ENCODE measurements at regions not wholly inside any gene's neighbourhood (a gene's known extent, or its start where the extent isn't known, plus 50 kb on each side); places are given as distances from the start of the nearest gene placed in this dataset.

DNA sequence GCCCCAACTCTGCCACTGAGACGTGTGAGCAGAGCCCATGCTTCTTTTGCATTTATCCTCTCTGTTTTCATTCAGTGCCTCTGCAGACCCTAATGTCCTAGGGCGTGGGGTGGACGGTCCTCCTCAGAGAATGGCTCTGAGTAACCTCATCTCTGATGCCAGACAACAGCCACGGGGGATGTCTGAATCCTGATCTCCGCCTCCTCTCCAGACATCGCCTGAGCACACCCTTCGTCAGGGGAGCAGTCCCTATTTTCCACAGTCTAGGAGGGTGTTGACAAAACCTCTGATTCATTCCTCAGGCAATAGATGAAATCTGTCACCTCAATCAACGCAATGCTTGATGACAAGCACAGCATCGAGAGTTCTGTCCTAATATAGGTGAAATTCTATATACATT, 109.2 kb upstream of the DYRK2 start:
- TF ChIP-seq, protein P1, sequence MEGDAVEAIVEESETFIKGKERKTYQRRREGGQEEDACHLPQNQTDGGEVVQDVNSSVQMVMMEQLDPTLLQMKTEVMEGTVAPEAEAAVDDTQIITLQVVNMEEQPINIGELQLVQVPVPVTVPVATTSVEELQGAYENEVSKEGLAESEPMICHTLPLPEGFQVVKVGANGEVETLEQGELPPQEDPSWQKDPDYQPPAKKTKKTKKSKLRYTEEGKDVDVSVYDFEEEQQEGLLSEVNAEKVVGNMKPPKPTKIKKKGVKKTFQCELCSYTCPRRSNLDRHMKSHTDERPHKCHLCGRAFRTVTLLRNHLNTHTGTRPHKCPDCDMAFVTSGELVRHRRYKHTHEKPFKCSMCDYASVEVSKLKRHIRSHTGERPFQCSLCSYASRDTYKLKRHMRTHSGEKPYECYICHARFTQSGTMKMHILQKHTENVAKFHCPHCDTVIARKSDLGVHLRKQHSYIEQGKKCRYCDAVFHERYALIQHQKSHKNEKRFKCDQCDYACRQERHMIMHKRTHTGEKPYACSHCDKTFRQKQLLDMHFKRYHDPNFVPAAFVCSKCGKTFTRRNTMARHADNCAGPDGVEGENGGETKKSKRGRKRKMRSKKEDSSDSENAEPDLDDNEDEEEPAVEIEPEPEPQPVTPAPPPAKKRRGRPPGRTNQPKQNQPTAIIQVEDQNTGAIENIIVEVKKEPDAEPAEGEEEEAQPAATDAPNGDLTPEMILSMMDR (conservative IDR thresholded peaks at IDR 0.05; ENCODE audit: low read depth, low read length), result no peak
- TF ChIP-seq EZH2 (IDR thresholded peaks at IDR 0.05; ENCODE audit: borderline replicate concordance, low read depth, low read length, poor library complexity, severe bottlenecking), result no peak
- CTCF ChIA-PET, result no interaction called here
- Histone ChIP-seq H3K9me3 (ENCODE audit: low read depth, low read length, poor library complexity, severe bottlenecking) (no peaks in the 10 kb centered on the region), H3K4me1 (ENCODE audit: insufficient read depth, low read length, poor library complexity, severe bottlenecking) (no peaks in the 10 kb centered on the region), H3K27ac (ENCODE audit: low read depth, low read length, poor library complexity, severe bottlenecking) (no peak overlapping the region), H3K4me3 (ENCODE audit: low read depth, low read length, poor library complexity, severe bottlenecking) (no peak overlapping the region), H3K36me3 (ENCODE audit: insufficient read depth, low read length, poor library complexity, severe bottlenecking) (no peaks in the 10 kb centered on the region), H3K27me3 (replicated peaks; ENCODE audit: insufficient read depth, low read depth, low read length, poor library complexity) (no peaks in the 10 kb centered on the region)
- BruUV-seq (replicated peaks), result no TSS peak
- POLR2A ChIA-PET (ENCODE audit: low non-redundant PET), result no interaction called here
- no peak for DNase-seq (ENCODE audit: low spot score)
- intact Hi-C loops (cut with micrococcal nuclease; ENCODE audit: unreplicated experiment), result no loop called here

DNA sequence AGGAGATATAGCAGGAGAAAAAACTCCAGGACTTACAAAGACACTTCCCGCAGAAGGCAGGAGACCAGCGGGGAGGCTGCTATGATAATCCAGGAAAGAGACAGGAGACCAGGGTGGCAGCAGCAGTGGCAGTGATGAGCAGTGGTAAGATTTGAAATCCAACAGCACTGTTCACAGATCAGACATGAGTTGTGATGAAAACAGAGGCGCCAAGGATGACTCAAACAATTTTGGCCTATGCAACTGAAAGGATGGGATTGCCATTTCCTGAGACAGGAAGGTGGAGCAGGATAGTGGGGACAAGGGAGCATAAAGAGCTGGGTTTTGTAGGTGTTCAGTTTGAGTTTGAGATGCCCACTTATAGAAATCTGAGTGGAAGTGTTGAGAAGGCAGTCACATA, 108.6 kb upstream of the DYRK2 start:
- intact Hi-C loops (cut with micrococcal nuclease; ENCODE audit: unreplicated experiment), result no loop called here
- no peak for DNase-seq (ENCODE audit: low spot score)
- H3K27ac ChIP-seq (ENCODE audit: low read depth, low read length, poor library complexity, severe bottlenecking), result no peak overlapping the region
- no peaks in the 10 kb centered on the region for H3K9me3 ChIP-seq (ENCODE audit: low read depth, low read length, poor library complexity, severe bottlenecking)
- TF ChIP-seq EZH2 (IDR thresholded peaks at IDR 0.05; ENCODE audit: borderline replicate concordance, low read depth, low read length, poor library complexity, severe bottlenecking), result no peak
- TF ChIP-seq, protein P1 (conservative IDR thresholded peaks at IDR 0.05; ENCODE audit: low read depth, low read length), result no peak
- BruUV-seq (replicated peaks), result no TSS peak
- no peaks in the 10 kb centered on the region for H3K4me1 ChIP-seq (ENCODE audit: insufficient read depth, low read length, poor library complexity, severe bottlenecking)
- H3K36me3 ChIP-seq (ENCODE audit: insufficient read depth, low read length, poor library complexity, severe bottlenecking), result no peaks in the 10 kb centered on the region
- POLR2A ChIA-PET (ENCODE audit: low non-redundant PET), result no interaction called here
- H3K27me3 ChIP-seq (replicated peaks; ENCODE audit: insufficient read depth, low read depth, low read length, poor library complexity), result no peaks in the 10 kb centered on the region
- CTCF ChIA-PET, result no interaction called here
- H3K4me3 ChIP-seq (ENCODE audit: low read depth, low read length, poor library complexity, severe bottlenecking), result no peak overlapping the region

DNA sequence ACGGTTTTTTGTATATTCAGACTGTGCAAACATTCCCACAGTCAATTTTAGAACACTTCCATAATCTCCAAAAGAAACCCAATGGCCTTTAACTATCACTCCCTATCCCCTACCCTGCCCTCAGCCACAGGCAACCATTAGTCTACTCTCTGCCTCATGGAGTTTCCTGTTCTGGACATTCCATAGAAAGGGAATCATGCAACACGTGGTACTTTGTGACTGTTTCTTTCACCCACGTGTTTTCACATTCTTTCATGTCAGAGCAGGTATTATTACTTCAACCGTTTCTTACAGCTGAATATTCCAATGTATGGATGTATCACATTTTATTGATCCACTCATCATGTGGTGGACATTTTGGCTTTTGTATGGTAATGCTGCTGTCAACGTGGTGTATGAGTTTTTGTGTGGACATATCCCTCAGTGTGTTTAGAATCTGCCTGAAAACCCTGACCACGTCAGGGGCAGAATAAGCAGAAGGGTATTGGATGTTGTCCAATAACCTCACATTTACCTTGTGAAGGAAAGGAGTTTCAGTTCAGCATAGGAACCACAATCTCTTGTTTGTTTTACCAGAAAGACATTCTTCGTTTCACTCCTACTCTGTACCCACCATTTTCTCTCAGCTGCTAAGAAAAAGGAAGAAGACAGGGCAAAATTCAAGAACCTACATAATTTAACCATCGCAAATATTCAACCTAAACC, 107.5 kb upstream of the DYRK2 start:
- no peak for TF ChIP-seq EZH2 (IDR thresholded peaks at IDR 0.05; ENCODE audit: borderline replicate concordance, low read depth, low read length, poor library complexity, severe bottlenecking)
- TF ChIP-seq, protein P1 (conservative IDR thresholded peaks at IDR 0.05; ENCODE audit: low read depth, low read length), result no peak
- ChIA-PET CTCF (no interaction called here), POLR2A (ENCODE audit: low non-redundant PET) (no interaction called here)
- intact Hi-C loops (cut with micrococcal nuclease; ENCODE audit: unreplicated experiment), result no loop called here
- BruUV-seq (replicated peaks), result no TSS peak
- DNase-seq (ENCODE audit: low spot score), result no peak
- H3K4me3 ChIP-seq (ENCODE audit: low read depth, low read length, poor library complexity, severe bottlenecking), result no peak overlapping the region
- H3K27ac ChIP-seq (ENCODE audit: low read depth, low read length, poor library complexity, severe bottlenecking), result no peak overlapping the region
- no peaks in the 10 kb centered on the region for H3K27me3 ChIP-seq (replicated peaks; ENCODE audit: insufficient read depth, low read depth, low read length, poor library complexity)
- no peaks in the 10 kb centered on the region for H3K9me3 ChIP-seq (ENCODE audit: low read depth, low read length, poor library complexity, severe bottlenecking)
- H3K36me3 ChIP-seq (ENCODE audit: insufficient read depth, low read length, poor library complexity, severe bottlenecking), result no peaks in the 10 kb centered on the region
- H3K4me1 ChIP-seq (ENCODE audit: insufficient read depth, low read length, poor library complexity, severe bottlenecking), result no peaks in the 10 kb centered on the region

Data from A673 (cell line).